Astrocyte (in vitro differentiated cells and primary cell): ENCODE measurements at regions not wholly inside any gene's neighbourhood (a gene's known extent, or its start where the extent isn't known, plus 50 kb on each side); places are given as distances from the start of the nearest gene placed in this dataset.

ENCODE experiments used
- EZH2 ChIP-seq: IDR thresholded peaks from 2 replicates; pipeline ENCODE4 v1.6.1; 2012; ENCODE audit warnings: mild to moderate bottlenecking, low read length, inconsistent platforms; ENCODE audit not compliant: insufficient read depth
- TF ChIP-seq, protein P1 (sequence below): IDR thresholded peaks from 2 replicates; pipeline ENCODE4 v1.5.1; 2011; ENCODE audit warnings: low read depth, mild to moderate bottlenecking, inconsistent platforms, low read length, moderate library complexity; ENCODE audit not compliant: insufficient read depth

DNA sequence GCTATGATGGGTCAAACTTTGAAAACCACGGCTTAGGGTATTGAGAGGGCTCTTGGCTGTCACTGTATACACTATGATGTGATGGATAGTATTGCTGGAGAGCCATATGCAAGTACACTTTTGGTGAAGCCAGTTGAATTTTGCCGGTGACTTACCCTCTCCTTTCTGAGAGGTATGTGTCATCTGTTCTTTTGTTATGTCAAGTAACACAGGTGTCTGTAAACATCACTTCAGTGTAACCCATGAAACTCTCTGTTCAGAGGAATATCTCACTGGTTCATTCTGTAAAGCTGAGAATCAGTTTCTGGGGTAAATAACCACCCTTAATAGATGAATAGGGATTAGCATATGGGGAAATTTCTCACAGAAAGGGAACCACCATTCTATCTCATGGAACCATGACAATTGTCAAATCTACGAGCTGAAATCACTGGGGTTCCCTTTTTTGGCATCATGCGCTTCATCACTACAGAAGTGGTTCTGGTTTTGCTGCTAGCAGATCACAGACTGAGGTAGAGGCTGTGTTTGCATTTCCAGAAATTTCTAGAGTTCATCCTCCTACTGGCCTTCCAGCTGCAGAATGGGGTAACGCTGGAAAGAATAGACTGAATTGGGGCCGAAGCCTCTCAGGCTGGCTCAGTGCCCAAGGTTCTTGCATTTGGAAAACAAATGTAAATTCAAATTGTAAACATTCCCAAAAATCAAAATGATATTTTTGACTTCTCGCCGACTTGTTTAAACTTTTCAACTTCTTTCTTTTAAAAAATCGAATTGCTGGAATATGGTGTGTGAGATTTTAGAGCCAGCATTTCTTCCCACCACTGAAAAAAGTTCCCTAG is 83.3 kb upstream of the CREB5 start:
- TF ChIP-seq, protein P1, sequence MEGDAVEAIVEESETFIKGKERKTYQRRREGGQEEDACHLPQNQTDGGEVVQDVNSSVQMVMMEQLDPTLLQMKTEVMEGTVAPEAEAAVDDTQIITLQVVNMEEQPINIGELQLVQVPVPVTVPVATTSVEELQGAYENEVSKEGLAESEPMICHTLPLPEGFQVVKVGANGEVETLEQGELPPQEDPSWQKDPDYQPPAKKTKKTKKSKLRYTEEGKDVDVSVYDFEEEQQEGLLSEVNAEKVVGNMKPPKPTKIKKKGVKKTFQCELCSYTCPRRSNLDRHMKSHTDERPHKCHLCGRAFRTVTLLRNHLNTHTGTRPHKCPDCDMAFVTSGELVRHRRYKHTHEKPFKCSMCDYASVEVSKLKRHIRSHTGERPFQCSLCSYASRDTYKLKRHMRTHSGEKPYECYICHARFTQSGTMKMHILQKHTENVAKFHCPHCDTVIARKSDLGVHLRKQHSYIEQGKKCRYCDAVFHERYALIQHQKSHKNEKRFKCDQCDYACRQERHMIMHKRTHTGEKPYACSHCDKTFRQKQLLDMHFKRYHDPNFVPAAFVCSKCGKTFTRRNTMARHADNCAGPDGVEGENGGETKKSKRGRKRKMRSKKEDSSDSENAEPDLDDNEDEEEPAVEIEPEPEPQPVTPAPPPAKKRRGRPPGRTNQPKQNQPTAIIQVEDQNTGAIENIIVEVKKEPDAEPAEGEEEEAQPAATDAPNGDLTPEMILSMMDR: no peak
- TF ChIP-seq EZH2: no peak
